ENCODE measurements at regions not wholly inside any gene's neighbourhood (a gene's known extent, or its start where the extent isn't known, plus 50 kb on each side); places are given as distances from the start of the nearest gene placed in this dataset.

- TF ChIP-seq, protein P1, sequence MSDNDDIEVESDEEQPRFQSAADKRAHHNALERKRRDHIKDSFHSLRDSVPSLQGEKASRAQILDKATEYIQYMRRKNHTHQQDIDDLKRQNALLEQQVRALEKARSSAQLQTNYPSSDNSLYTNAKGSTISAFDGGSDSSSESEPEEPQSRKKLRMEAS (IDR thresholded peaks at IDR 0.05; ENCODE audit: low read depth, low read length) = no peak
- TF ChIP-seq, protein P2, sequence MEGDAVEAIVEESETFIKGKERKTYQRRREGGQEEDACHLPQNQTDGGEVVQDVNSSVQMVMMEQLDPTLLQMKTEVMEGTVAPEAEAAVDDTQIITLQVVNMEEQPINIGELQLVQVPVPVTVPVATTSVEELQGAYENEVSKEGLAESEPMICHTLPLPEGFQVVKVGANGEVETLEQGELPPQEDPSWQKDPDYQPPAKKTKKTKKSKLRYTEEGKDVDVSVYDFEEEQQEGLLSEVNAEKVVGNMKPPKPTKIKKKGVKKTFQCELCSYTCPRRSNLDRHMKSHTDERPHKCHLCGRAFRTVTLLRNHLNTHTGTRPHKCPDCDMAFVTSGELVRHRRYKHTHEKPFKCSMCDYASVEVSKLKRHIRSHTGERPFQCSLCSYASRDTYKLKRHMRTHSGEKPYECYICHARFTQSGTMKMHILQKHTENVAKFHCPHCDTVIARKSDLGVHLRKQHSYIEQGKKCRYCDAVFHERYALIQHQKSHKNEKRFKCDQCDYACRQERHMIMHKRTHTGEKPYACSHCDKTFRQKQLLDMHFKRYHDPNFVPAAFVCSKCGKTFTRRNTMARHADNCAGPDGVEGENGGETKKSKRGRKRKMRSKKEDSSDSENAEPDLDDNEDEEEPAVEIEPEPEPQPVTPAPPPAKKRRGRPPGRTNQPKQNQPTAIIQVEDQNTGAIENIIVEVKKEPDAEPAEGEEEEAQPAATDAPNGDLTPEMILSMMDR (IDR thresholded peaks at IDR 0.05; ENCODE audit: low read depth, low read length) = no peak
- no peak for TF ChIP-seq POLR2A (IDR thresholded peaks at IDR 0.05; ENCODE audit: extremely low read depth, insufficient read length)
Measured at GRCh38 chr14:86515195-86515594, 985.3 kb downstream of the FLRT2 start.

Measured in NB4 (cell line).